Esophagus muscularis mucosa (tissue), 4 donors: ENCODE measurements at regions not wholly inside any gene's neighbourhood (a gene's known extent, or its start where the extent isn't known, plus 50 kb on each side); places are given as distances from the start of the nearest gene placed in this dataset.

Experiments used
- DNase-seq: peaks from one replicate; pipeline ENCODE4 v3.0.0-alpha.2; 2017; ENCODE audit errors: extremely low spot score
- H3K27ac ChIP-seq, 4 donors: fragments of 200-600 bp; sonication (generic); replicated peaks in 1 of 4; 1 replicate in 3 of 4; 2 replicates in 1 of 4; pipeline ENCODE4 v1.5.1; 2016 to 2019; ENCODE audit warnings: mild to moderate bottlenecking in 1 of 4
- H3K27me3 ChIP-seq, 4 donors: fragments of 200-600 bp; sonication (generic); one replicate each; pipeline versions ENCODE4 v1.5.1 to v1.6.0; 2016 to 2019
- H3K36me3 ChIP-seq, 4 donors: fragments of 200-600 bp; sonication (generic); one replicate each; pipeline ENCODE4 v1.5.1; 2016 to 2019
- H3K4me1 ChIP-seq, 4 donors: fragments of 200-600 bp; sonication (generic); one replicate each; pipeline ENCODE4 v1.5.1; 2016 to 2019
- H3K4me3 ChIP-seq, 4 donors: fragments of 200-600 bp; sonication (generic); 1 replicate in 2 of 4; 2 replicates in 2 of 4; pipeline ENCODE4 v1.5.1; 2016 to 2019; ENCODE audit warnings: mild to moderate bottlenecking in 4 of 4, moderate library complexity in 1 of 4
- H3K9me3 ChIP-seq, 4 donors: fragments of 200-600 bp; sonication (generic); 1 replicate in 3 of 4; 2 replicates in 1 of 4; pipeline ENCODE4 v1.5.1; 2016 to 2019
- CTCF ChIP-seq, 3 experiments: fragments of 200-600 bp in 2 of 3; fragments of 450-650 bp in 1 of 3; sonication (generic) in 2 of 3; IDR thresholded peaks; one replicate each; pipeline ENCODE4 v1.5.1; 2017 to 2019; ENCODE audit warnings: antibody characterized with exemption in 3 of 3, mild to moderate bottlenecking in 2 of 3, moderate library complexity in 1 of 3
- EP300 ChIP-seq: sonication (generic); formaldehyde crosslinking; IDR thresholded peaks from one replicate; pipeline ENCODE4 v1.6.1; 2017; ENCODE audit warnings: antibody characterized with exemption
- POLR2A ChIP-seq: fragments of 450-650 bp; IDR thresholded peaks from one replicate; pipeline ENCODE4 v1.6.1; 2017; ENCODE audit warnings: antibody characterized with exemption, moderate library complexity, mild to moderate bottlenecking, low read depth
- POLR2AphosphoS5 ChIP-seq, 2 donors: sonication (generic); formaldehyde crosslinking; IDR thresholded peaks; one replicate each; pipeline ENCODE4 v1.6.1; 2017; ENCODE audit warnings: antibody characterized with exemption in 2 of 2
- WGBS: methylation state at CpG from one replicate; pipeline ENCODE4 v1.1.5; 2018; 5-methylcytosine and 5-hydroxymethylcytosine counted together
- intact Hi-C: fragments of 100-400 bp; cut with DNase I; formaldehyde crosslinking; loops from one replicate; pipeline ENCODE4 v1.15.1; 2023

DNA sequence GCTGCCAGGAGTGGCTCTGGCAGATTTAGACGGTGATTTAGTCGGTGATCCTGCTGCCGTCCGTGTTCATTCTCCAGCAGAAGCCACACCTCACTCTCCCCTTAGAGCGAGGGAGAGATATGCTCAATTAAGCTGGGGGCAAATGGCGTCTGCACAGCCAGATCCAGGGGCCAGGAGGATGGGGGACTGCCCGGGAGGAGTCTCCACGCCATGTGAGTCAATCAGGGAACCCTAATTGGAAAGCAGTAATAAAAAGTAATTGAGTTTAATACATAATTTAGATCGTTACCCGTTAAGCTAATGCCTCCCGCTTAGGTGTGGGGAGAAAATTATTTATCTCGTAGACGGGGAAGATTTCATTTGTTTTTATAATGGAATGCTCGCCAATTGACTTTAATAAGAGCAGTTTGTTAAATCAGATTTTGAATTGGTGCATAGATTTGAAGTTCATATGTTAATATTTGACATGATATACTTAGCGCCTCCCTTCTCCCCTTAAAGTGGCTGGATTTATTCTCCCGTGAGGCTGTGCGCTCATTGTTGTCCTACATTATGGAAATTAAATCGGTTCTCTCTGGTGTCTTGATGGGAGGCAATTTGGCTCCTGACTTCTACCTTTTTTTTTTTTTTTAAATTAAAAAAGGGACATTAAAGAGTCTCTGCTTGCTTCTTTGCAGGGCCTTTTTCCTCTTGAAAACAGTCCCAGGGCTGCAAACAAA lies 104.9 kb upstream of the C14orf180 start:
- no peaks in the 10 kb centered on the region for H3K36me3 ChIP-seq
- no peaks in the 10 kb centered on the region for H3K9me3 ChIP-seq
- H3K4me1 ChIP-seq = no peaks in the 10 kb centered on the region
- H3K4me3 ChIP-seq = no peak overlapping the region
- H3K27me3 ChIP-seq = peaks cover 0 to 71% (median 0%) of the 10 kb centered on the region in 4 donors
- DNase-seq = peak; percentile 72
- intact Hi-C loops = no loop called here
- 79% methylated on average over 18 of the region's 18 CpGs for WGBS
- TF ChIP-seq CTCF (IDR thresholded peaks at IDR 0.05) = no peak
- no peak for TF ChIP-seq EP300
- TF ChIP-seq POLR2A = no peak
- no peak for TF ChIP-seq POLR2AphosphoS5 (IDR thresholded peaks at IDR 0.05)
- no peak overlapping the region for H3K27ac ChIP-seq

GRCh38 chr14:104475256-104475655 lies 104.3 kb upstream of the C14orf180 start:
- WGBS = 94% methylated on average over 12 of the region's 12 CpGs
- Histone ChIP-seq H3K4me1 (no peaks in the 10 kb centered on the region), H3K4me3 (no peak overlapping the region), H3K9me3 (no peaks in the 10 kb centered on the region), H3K27me3 (peaks cover 0 to 71% (median 0%) of the 10 kb centered on the region in 4 donors), H3K36me3 (no peaks in the 10 kb centered on the region), H3K27ac (no peak overlapping the region)
- intact Hi-C loops = no loop called here
- peak; percentile 80 for DNase-seq
- TF ChIP-seq POLR2AphosphoS5 (IDR thresholded peaks at IDR 0.05) = no peak
- no peak for TF ChIP-seq CTCF (IDR thresholded peaks at IDR 0.05)
- no peak for TF ChIP-seq POLR2A
- TF ChIP-seq EP300 = no peak

- H3K9me3 ChIP-seq = peaks cover 0 to under 1% (median under 1%) of the 10 kb centered on the region in 4 donors
- DNase-seq = peak; percentile 62
- H3K36me3 ChIP-seq = no peaks in the 10 kb centered on the region
- TF ChIP-seq CTCF (IDR thresholded peaks at IDR 0.05) (no peak), EP300 (no peak)
- 66% methylated on average over 4 of the region's 10 CpGs for WGBS
- H3K27ac ChIP-seq = no peak overlapping the region
- peaks cover 0 to 68% (median 0%) of the 10 kb centered on the region in 4 donors for H3K27me3 ChIP-seq
- H3K4me3 ChIP-seq = no peak overlapping the region
- intact Hi-C loops = no loop called here
- no peaks in the 10 kb centered on the region for H3K4me1 ChIP-seq
These were observed 103.8 kb upstream of the C14orf180 start for GRCh38 chr14:104475802-104476201.

DNA sequence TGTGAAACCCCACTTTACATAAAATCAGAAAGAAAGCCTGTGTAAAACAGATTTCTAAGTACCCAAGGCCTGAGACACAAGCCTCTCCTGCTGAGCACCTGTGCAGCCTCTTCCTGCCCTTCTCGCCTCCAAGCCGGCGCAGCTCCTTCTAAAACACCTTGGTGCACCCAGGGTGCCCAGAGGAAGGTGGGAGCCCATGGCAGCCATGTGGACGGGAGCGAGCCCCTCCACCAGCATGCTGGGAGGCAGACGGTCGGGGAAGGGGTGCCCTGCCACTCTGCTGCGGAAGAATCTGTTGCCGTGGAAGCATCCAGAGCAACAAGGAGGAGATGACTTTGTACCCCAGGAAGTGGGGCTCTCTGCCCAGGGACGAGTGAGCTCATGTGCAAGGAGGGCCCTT lies 103.1 kb upstream of the C14orf180 start:
- WGBS = 75% methylated on average over 4 of the region's 10 CpGs
- Histone ChIP-seq H3K36me3 (no peaks in the 10 kb centered on the region), H3K9me3 (peaks cover 0 to 7% (median 6%) of the 10 kb centered on the region in 4 donors), H3K27ac (no peak overlapping the region), H3K4me3 (no peak overlapping the region), H3K4me1 (no peaks in the 10 kb centered on the region), H3K27me3 (peaks cover 0 to 68% (median 0%) of the 10 kb centered on the region in 4 donors)
- intact Hi-C loops = no loop called here
- peak; percentile 57 for DNase-seq
- no peak for TF ChIP-seq CTCF (IDR thresholded peaks at IDR 0.05)
- no peak for TF ChIP-seq POLR2AphosphoS5 (IDR thresholded peaks at IDR 0.05)
- no peak for TF ChIP-seq POLR2A
- TF ChIP-seq EP300 = no peak

DNA sequence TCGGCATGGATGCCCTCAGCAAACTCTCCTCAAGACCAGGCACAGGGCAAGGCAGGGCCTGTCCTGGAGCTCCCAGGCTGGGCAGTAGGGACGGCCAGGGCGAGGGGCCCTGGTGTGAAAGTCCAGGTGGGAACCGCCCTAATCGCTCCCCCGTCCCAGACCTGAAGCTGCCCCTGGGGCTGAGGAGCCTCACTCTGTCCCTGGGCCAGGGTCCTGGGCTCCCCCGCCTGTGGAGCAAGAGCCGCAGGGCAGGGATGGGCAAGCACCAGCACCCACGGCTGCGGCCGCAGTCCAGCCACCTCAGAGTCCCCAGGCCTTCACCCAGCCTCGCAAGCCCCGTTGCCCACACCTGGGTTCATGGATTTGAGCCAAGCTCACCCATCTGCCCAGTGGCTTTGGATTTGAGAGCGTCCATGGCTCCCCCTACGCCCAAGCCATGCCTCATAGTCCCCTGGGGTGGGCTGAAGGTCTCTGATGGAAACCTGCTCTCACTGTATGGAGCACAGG lies 102.4 kb upstream of the C14orf180 start:
- Histone ChIP-seq H3K4me3 (no peak overlapping the region), H3K36me3 (no peaks in the 10 kb centered on the region), H3K27me3 (peaks cover 0 to 67% (median 0%) of the 10 kb centered on the region in 4 donors), H3K4me1 (no peaks in the 10 kb centered on the region), H3K27ac (no peak overlapping the region), H3K9me3 (peaks cover 0 to 13% (median 12%) of the 10 kb centered on the region in 4 donors)
- DNase-seq = peak; percentile 47
- intact Hi-C loops = no loop called here
- no peak for TF ChIP-seq POLR2A
- TF ChIP-seq EP300 = no peak
- TF ChIP-seq CTCF (IDR thresholded peaks at IDR 0.05) = no peak
- no peak for TF ChIP-seq POLR2AphosphoS5 (IDR thresholded peaks at IDR 0.05)
- WGBS = no CpG with 5 or more reads among the region's 15 CpGs
